Sciatic nerve (tissue), 2 donors: ENCODE measurements at regions not wholly inside any gene's neighbourhood (a gene's known extent, or its start where the extent isn't known, plus 50 kb on each side); places are given as distances from the start of the nearest gene placed in this dataset.
"Not testable (repeated sequence)": the region's sequence is repeated elsewhere in the genome, so short reads cannot be mapped to it uniquely, and the experiment has no call there.

Experiments used
- ATAC-seq: fragments of 200-7000 bp; cut with Tn5 transposase; one replicate; pipeline ENCODE4 v1.9.1; 2020; ENCODE audit warnings: mild to moderate bottlenecking, moderate library complexity
- DNase-seq: peaks from one replicate; pipeline ENCODE4 v3.0.0-alpha.2; 2020; ENCODE audit warnings: low spot score
- intact Hi-C: fragments of 100-400 bp; cut with DNase I; formaldehyde crosslinking; loops from one replicate; pipeline ENCODE4 v1.14.2; 2022
- donor health status: DM: no; HTN: no; CAD: no.
- donor health status: DM: no; HTN: no; CAD: no.

GRCh38 chr7:114087653-114088469, 169.1 kb upstream of the PPP1R3A start:
- ATAC-seq (no peak), DNase-seq (no peak)
- intact Hi-C loops, result no loop called here

DNA sequence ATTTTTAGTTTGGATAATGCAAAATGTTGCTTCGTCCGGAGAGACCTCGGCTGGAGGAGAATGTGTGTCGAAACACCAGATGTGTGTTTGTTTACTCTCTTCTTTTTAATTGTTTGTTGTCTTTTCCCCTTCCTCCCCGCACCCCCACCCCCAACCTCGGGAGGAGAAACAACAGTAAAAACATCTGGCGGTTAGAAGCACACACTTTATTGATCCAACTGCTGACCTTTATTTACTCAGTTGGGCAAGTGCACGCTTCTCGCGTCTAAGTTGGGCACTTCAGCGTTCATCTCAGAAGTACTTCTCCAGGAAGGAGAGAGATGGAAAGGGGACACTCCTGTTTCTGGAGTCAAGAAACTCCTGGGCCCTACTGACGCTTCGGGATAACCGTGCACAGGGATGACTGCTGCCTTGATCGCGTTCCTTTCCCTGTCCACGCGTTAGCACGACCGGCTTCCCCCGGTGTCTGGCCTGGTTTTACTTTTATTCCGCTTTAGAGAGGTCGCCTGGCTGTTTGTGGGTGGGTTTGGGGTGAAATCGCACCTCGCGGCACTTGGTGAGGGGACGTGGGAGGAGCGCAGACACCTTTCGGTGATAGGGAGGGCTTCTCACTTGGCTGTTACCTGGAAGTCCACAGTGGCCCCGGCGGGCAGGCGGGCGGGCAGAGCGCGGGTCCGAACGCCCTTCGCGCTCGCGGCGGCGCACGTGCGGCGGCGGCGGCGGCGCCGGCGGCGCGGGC, 168.3 kb upstream of the PPP1R3A start:
- intact Hi-C loops, result no loop called here
- DNase-seq, result no peak
- ATAC-seq, result no peak

- intact Hi-C loops, result no loop called here
- no peak for ATAC-seq
- DNase-seq, result peak; percentile 69
These were observed 167.7 kb upstream of the PPP1R3A start for GRCh38 chr7:114086537-114086913.

- DNase-seq (peak; percentile 91), ATAC-seq (peak; percentile 93)
- intact Hi-C loops, result no loop called here
These were observed 167.0 kb upstream of the PPP1R3A start for GRCh38 chr7:114085592-114086501.

DNA sequence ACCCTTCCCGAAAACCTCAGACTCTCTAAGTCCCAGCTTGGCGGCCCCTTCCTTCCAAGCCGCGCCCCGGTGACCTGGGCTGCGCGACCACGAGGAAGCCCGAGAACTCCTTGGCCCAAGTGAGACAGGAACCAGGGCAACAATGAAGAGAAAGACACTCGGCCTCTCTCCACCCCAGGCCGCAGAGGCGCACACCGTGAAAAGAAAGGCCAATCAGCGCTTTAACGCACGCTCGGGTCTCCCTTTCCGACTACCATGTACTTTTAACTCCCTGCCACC, 166.4 kb upstream of the PPP1R3A start:
- ATAC-seq, result peak; percentile 52
- intact Hi-C loops, result no loop called here

DNA sequence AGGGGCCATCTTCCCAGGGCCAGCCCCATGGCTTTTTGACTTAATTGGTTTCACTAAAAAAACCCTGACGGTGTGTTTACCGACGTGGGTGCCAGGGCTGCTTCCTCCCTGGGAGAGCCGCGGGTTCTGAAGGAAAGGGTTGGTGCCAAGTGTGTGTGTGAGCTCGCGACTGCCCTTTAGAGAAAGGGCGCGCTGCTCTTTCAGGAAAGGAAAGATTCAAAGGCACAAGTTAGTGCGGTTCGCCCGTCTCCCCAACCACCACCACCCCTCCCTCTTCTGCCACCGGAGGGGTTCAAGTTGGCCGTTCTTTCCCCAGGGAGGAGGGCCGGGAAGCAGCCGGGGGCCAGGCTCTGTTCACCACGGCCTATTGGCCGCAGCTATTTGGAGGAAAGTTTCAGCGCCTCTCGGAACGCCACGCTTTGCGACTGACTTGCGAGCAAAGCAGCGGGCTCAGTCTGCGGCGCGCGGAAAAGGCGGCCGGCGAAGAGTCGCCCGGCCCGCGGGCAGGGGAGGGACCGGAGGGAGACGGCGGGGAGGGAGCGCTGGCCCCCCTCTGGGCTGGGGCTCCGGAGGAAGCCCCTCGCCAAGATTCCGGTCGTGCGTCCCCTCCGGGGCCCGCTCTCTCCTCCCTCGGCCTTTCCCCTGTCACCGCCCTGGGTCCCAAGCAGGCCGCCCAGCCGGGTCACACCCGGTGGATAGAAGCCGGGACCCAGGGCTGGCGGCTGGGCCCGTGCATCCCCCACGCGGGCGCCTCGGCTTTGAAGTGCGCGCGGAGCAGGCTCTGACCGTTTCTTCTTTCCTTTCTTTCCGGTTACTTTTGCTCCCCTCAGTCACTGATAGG, 165.9 kb upstream of the PPP1R3A start:
- DNase-seq, result peak; percentile 68
- intact Hi-C loops, result loop anchor here (5.0 kb wide), 1 partner anchor 1763 kb away; no protein-coding TSS in a partner anchor
- peak; percentile 16 for ATAC-seq

More for the DNA sequence above, 166.4 kb upstream of the PPP1R3A start:
- no peak for DNase-seq

- no peak for DNase-seq
- ATAC-seq, result peak; percentile 0
- intact Hi-C loops, result loop anchor here (5.0 kb wide), 1 partner anchor 1763 kb away; no protein-coding TSS in a partner anchor
These were observed 165.2 kb upstream of the PPP1R3A start for GRCh38 chr7:114084002-114084471.

DNA sequence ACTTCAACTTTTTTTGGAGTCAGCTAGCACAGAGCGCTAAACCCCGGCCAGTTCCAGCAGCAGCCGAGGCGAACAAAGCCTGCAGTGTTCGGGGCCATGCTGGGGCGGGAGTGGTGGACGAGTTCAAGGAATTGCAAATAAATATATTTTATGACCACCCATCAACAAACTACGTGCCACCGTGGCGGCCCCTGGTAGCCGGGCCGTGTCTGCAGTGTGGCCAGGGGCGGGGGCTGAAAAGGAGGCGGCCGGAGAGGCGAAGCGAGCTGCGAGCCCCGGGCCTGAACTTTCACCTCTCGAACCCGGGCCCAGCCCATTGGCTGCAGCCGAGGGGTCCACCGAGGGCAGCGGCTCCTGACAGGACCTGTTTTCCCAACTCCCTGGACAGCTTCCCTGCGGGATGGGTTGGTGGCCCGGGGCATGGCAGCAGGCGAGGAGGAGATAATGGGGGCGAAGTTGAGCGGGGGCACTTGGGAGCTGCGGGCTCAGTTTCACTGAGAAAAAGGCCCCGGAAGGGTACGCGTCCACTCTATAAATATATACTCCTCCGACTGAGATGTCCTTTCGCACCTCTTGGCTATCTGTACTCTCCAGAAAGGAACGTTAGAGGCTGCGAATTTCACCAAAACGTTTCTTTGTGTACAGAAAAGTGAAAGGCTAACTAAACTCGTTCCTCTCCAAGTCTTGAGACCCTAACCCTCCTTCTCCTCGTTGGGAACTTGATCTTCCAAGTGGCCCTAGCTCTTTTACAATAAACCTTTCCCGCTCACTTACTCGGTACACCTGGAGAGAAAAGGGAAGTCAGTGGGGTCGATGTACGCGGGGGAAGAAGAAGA, 164.6 kb upstream of the PPP1R3A start:
- ATAC-seq (peak; percentile 23), DNase-seq (peak; percentile 63)
- intact Hi-C loops, result loop anchor here (5.0 kb wide), 1 partner anchor 1764 kb away; no protein-coding TSS in a partner anchor

DNA sequence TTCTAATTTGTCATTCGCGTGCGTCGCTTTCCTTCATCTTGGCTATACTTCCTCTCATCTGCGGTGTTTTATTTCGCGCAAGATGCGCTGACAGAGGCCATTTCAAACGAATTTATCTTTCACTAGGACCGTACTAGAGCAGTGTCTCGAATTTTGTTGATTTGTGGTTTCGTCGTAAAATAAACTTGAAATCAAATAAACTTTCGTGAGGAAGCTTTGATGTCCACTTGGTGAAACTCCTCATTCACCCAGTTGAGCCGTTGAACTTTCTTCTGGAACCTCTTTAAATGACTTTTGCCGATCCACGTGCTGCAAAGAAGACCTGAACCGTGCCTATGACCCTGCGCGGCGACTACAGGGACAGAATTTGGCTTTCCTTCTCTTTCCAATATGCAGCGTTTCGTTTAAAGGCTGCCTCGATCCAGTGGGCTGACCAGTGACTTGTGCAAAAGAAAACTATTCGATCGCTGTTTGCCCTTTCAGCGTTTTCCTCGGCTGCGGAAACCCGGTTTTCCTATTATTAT, 163.9 kb upstream of the PPP1R3A start:
- no peak for ATAC-seq
- intact Hi-C loops, result loop anchor here (5.0 kb wide), 1 partner anchor 1765 kb away; no protein-coding TSS in a partner anchor
- DNase-seq, result no peak

GRCh38 chr7:114081606-114082425, 163.0 kb upstream of the PPP1R3A start:
- ATAC-seq (peak; percentile 16), DNase-seq (no peak)
- intact Hi-C loops, result loop anchor here (5.0 kb wide), 1 partner anchor 1765 kb away; no protein-coding TSS in a partner anchor

GRCh38 chr7:114077158-114077524, 158.3 kb upstream of the PPP1R3A start:
- ATAC-seq, DNase-seq, intact Hi-C loops: not testable (repeated sequence)

DNA sequence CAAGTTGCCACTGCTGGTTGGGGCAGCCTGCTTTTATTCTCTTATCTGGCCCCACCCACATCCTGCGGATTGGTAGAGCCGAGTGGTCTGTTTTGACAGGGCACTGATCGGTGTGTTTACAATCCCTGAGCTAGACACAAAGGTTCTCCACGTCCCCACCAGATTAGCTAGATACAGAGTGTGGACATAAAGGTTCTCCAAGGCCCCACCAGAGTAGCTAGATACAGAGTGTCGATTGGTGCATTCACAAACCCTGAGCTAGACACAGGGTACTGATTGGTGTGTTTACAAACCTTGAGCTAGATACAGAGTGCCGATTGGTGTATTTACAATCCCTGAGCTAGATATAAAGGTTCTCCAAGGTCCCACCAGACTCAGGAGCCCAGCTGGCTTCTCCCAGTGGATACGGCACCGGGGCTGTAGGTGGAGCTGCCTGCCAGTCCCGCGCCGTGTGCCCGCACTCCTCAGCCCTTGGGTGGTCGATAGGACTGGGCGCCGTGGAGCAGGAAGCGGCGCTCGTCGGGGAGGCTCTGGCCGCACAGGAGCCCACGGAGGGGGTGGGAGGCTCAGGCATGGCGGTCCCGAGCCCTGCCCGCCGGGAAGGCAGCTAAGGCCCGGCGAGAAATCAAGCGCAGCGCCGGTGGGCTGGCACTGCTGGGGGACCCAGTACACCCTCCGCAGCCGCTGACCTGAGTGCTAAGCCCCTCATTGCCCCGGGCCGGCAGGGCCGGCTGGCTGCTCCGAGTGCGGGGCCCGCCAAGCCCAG, 157.8 kb upstream of the PPP1R3A start:
- ATAC-seq, intact Hi-C loops, DNase-seq: not testable (repeated sequence)

DNA sequence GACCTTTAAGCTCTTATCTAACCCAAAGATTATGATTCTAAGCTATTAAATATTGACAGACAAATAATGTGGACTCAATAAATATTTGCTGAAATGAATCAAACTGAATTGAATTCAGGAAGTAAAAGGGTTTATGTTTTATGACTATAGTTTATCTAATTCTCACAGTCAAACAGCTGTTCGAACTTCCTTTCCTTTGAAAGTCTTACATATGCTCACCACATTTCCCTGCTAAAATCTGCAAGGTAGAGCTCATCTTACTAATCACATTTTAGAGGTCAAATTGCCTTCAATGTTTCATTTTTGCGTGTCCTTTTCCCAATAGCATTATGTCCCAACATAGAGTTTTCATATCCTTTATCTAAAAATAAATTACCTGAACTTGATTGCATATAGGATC, 154.9 kb upstream of the PPP1R3A start:
- intact Hi-C loops, result no loop called here
- no peak for DNase-seq
- ATAC-seq, result no peak

DNA sequence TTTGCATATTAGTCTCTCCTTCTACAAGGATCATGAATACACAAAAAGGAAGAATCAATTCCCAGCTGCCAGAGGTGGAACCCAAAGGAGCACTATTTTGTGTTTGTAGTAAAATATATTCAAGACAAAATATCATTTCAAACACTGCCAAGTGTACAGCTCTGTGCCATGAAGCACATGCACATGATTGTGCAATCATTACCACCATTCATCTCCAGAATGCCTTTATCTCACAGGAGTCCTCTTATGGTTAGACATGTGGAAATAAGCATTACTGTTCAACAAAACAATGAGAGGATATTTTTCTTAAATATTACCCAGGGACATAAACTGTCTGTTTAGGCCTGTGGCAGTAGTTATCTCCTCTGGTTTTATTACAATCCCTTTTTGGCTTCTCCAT, 151.4 kb upstream of the PPP1R3A start:
- DNase-seq (no peak), ATAC-seq (no peak)
- intact Hi-C loops, result no loop called here

- intact Hi-C loops, result no loop called here
- no peak for DNase-seq
- ATAC-seq, result no peak
These were observed 144.0 kb upstream of the PPP1R3A start for GRCh38 chr7:114062810-114063209.

DNA sequence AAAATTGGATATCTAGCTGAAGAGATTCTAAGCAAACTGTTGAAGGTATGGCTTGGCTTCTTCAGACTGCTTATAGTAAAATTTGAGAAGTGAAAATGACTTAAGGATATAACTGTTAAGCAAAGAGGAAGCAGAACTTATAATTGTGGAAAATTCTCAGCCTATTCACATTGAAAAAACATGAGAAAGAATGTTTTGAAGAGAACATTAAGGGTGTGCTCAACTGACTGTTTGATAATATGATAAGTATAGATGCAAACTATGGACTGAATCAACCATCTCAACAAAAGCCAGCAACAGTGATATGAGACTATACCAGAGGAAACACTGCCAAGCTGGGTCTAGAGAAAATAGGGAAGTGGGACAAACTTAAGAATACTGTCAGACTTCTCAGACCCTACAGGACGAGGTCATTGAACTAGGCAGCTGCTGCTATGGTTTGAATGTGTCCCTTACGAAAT, 133.1 kb upstream of the PPP1R3A start:
- no peak for DNase-seq
- ATAC-seq, result peak; percentile 51
- intact Hi-C loops, result no loop called here
